SK-N-SH treated with all-trans-retinoic acid at 6 μM for 48 hours (cell line): ENCODE measurements at regions not wholly inside any gene's neighbourhood (a gene's known extent, or its start where the extent isn't known, plus 50 kb on each side); places are given as distances from the start of the nearest gene placed in this dataset.

ENCODE experiments used
- CREB5 ChIP-seq: fragments of 250-450 bp; sonication (Bioruptor Pico); IDR thresholded peaks from 2 replicates; pipeline ENCODE4 v1.5.1; 2020; ENCODE audit warnings: low read depth, mild to moderate bottlenecking, moderate library complexity
- ESRRG ChIP-seq: fragments of 250-450 bp; sonication (Bioruptor Pico); IDR thresholded peaks from 2 replicates; pipeline ENCODE4 v1.6.1; 2021; ENCODE audit warnings: mild to moderate bottlenecking
- PATZ1 ChIP-seq: fragments of 250-450 bp; sonication (Bioruptor Pico); IDR thresholded peaks from 2 replicates; pipeline ENCODE4 v1.8.0; 2020; ENCODE audit warnings: mild to moderate bottlenecking, moderate library complexity, borderline replicate concordance
- POU6F1 ChIP-seq: fragments of 250-450 bp; sonication (Bioruptor Pico); IDR thresholded peaks from 2 replicates; pipeline ENCODE4 v1.8.0; 2021; ENCODE audit warnings: low read depth, mild to moderate bottlenecking, moderate library complexity, borderline replicate concordance
- PPARA ChIP-seq: fragments of 250-450 bp; sonication (Bioruptor Pico); IDR thresholded peaks from 2 replicates; pipeline ENCODE4 v1.5.0; 2020; ENCODE audit warnings: mild to moderate bottlenecking, borderline replicate concordance
- RARB ChIP-seq: fragments of 250-450 bp; sonication (Bioruptor Pico); IDR thresholded peaks from 2 replicates; pipeline ENCODE4 v1.8.0; 2021; ENCODE audit warnings: mild to moderate bottlenecking, moderate library complexity
- ZC3H10 ChIP-seq: fragments of 250-450 bp; sonication (Bioruptor Pico); IDR thresholded peaks from 2 replicates; pipeline ENCODE4 v1.5.1; 2021; ENCODE audit warnings: mild to moderate bottlenecking, moderate library complexity
- ZFP3 ChIP-seq: fragments of 250-450 bp; sonication (Bioruptor Pico); IDR thresholded peaks from 2 replicates; pipeline ENCODE4 v1.5.0; 2020; ENCODE audit warnings: mild to moderate bottlenecking, moderate library complexity
- ZNF565 ChIP-seq: fragments of 450-650 bp; formaldehyde crosslinking; conservative IDR thresholded peaks from 2 replicates; pipeline ENCODE4 v1.5.0; 2020; ENCODE audit warnings: low read depth, mild to moderate bottlenecking, moderate library complexity
- ZNF70 ChIP-seq: fragments of 450-650 bp; formaldehyde crosslinking; IDR thresholded peaks from 2 replicates; pipeline ENCODE4 v1.5.0; 2020; ENCODE audit warnings: mild to moderate bottlenecking, moderate library complexity

- no peak for TF ChIP-seq POU6F1 (CRISPR knock-in tag)
- TF ChIP-seq CREB5, result no peak
- no peak for TF ChIP-seq ZNF70 (CRISPR knock-in tag)
- no peak for TF ChIP-seq ESRRG (CRISPR knock-in tag)
- no peak for TF ChIP-seq ZC3H10 (CRISPR knock-in tag)
- TF ChIP-seq ZNF565, result no peak
- no peak for TF ChIP-seq PATZ1 (CRISPR knock-in tag)
- no peak for TF ChIP-seq RARB
- TF ChIP-seq PPARA (CRISPR knock-in tag), result no peak
- no peak for TF ChIP-seq ZFP3 (CRISPR knock-in tag)
These were observed 259.3 kb downstream of the MEIS1 start for GRCh38 chr2:66694087-66694860.
